ENCODE measurements at regions not wholly inside any gene's neighbourhood (a gene's known extent, or its start where the extent isn't known, plus 50 kb on each side); places are given as distances from the start of the nearest gene placed in this dataset.

DNA sequence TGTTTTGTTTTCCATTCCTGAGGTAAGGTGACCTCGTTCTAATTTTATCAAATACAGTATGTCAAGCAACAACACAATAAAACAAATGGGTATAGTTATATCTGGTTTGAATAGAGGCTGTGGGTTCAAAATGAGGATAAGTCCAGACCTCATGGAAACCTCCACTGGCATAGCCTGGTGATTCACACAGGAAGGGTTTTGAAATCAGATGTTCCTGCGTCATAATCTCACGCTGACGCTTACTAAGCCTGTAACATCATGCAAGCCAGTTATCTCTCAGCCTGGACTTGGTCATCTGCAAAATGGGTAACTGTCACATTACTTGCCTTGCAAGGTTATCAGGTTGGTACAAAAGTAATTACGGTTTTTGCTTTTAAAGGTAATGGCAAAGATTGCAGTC, 1056.3 kb upstream of the EEF2KMT start:
- TF ChIP-seq POLR2A (IDR thresholded peaks at IDR 0.05), result no peak
- TF ChIP-seq, protein P1, sequence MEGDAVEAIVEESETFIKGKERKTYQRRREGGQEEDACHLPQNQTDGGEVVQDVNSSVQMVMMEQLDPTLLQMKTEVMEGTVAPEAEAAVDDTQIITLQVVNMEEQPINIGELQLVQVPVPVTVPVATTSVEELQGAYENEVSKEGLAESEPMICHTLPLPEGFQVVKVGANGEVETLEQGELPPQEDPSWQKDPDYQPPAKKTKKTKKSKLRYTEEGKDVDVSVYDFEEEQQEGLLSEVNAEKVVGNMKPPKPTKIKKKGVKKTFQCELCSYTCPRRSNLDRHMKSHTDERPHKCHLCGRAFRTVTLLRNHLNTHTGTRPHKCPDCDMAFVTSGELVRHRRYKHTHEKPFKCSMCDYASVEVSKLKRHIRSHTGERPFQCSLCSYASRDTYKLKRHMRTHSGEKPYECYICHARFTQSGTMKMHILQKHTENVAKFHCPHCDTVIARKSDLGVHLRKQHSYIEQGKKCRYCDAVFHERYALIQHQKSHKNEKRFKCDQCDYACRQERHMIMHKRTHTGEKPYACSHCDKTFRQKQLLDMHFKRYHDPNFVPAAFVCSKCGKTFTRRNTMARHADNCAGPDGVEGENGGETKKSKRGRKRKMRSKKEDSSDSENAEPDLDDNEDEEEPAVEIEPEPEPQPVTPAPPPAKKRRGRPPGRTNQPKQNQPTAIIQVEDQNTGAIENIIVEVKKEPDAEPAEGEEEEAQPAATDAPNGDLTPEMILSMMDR (IDR thresholded peaks at IDR 0.05), result no peak

Data from uterus (tissue), 2 donors.